ENCODE measurements at regions not wholly inside any gene's neighbourhood (a gene's known extent, or its start where the extent isn't known, plus 50 kb on each side); places are given as distances from the start of the nearest gene placed in this dataset.
"Not testable (repeated sequence)": the region's sequence is repeated elsewhere in the genome, so short reads cannot be mapped to it uniquely, and the experiment has no call there.

- not testable (repeated sequence) for H3K4me3 ChIP-seq (ENCODE audit: low read length in 2 of 2); H3K27me3 ChIP-seq (ENCODE audit: control insufficient read depth in 1 of 2, insufficient read depth in 2 of 2, low read length in 2 of 2); H3K9me3 ChIP-seq (ENCODE audit: control insufficient read depth in 2 of 2, low read length in 2 of 2); H3K36me3 ChIP-seq (ENCODE audit: control insufficient read depth in 2 of 2, insufficient read depth in 2 of 2, low read length in 2 of 2); H3K4me1 ChIP-seq (ENCODE audit: control insufficient read depth, insufficient read depth, low read length); H3K27ac ChIP-seq (ENCODE audit: low read length); H3K9ac ChIP-seq (ENCODE audit: low read length in 2 of 2)
Measured at GRCh38 chr10:6702833-6703232, 122.8 kb upstream of the PRKCQ start.

GRCh38 chr10:6702030-6702429 lies 122.0 kb upstream of the PRKCQ start:
- H3K36me3 ChIP-seq (ENCODE audit: control insufficient read depth in 2 of 2, insufficient read depth in 2 of 2, low read length in 2 of 2), result no peaks in the 10 kb centered on the region
- H3K9ac ChIP-seq (ENCODE audit: low read length in 2 of 2), result no peak overlapping the region
- H3K4me3 ChIP-seq (ENCODE audit: low read length in 2 of 2), result no peak overlapping the region
- H3K27ac ChIP-seq (ENCODE audit: low read length), result no peak overlapping the region
- H3K27me3 ChIP-seq (ENCODE audit: control insufficient read depth in 1 of 2, insufficient read depth in 2 of 2, low read length in 2 of 2), result peaks cover 0 to 2% of the 10 kb centered on the region in 2 donors
- no peaks in the 10 kb centered on the region for H3K4me1 ChIP-seq (ENCODE audit: control insufficient read depth, insufficient read depth, low read length)
- H3K9me3 ChIP-seq (ENCODE audit: control insufficient read depth in 2 of 2, low read length in 2 of 2), result no peaks in the 10 kb centered on the region

- Histone ChIP-seq H3K4me1 (ENCODE audit: control insufficient read depth, insufficient read depth, low read length) (no peaks in the 10 kb centered on the region), H3K27me3 (ENCODE audit: control insufficient read depth in 1 of 2, insufficient read depth in 2 of 2, low read length in 2 of 2) (peaks cover 0 to 2% of the 10 kb centered on the region in 2 donors), H3K4me3 (ENCODE audit: low read length in 2 of 2) (no peak overlapping the region), H3K27ac (ENCODE audit: low read length) (no peak overlapping the region), H3K9ac (ENCODE audit: low read length in 2 of 2) (no peak overlapping the region), H3K36me3 (ENCODE audit: control insufficient read depth in 2 of 2, insufficient read depth in 2 of 2, low read length in 2 of 2) (no peaks in the 10 kb centered on the region), H3K9me3 (ENCODE audit: control insufficient read depth in 2 of 2, low read length in 2 of 2) (no peaks in the 10 kb centered on the region)
Measured at GRCh38 chr10:6701289-6701688, 121.2 kb upstream of the PRKCQ start.

- H3K9ac ChIP-seq (ENCODE audit: low read length in 2 of 2), result no peak overlapping the region
- no peaks in the 10 kb centered on the region for H3K4me1 ChIP-seq (ENCODE audit: control insufficient read depth, insufficient read depth, low read length)
- H3K9me3 ChIP-seq (ENCODE audit: control insufficient read depth in 2 of 2, low read length in 2 of 2), result no peaks in the 10 kb centered on the region
- H3K27me3 ChIP-seq (ENCODE audit: control insufficient read depth in 1 of 2, insufficient read depth in 2 of 2, low read length in 2 of 2), result no peaks in the 10 kb centered on the region
- H3K36me3 ChIP-seq (ENCODE audit: control insufficient read depth in 2 of 2, insufficient read depth in 2 of 2, low read length in 2 of 2), result no peaks in the 10 kb centered on the region
- no peak overlapping the region for H3K27ac ChIP-seq (ENCODE audit: low read length)
- H3K4me3 ChIP-seq (ENCODE audit: low read length in 2 of 2), result no peak overlapping the region
Measured at GRCh38 chr10:6700066-6700465, 120.0 kb upstream of the PRKCQ start.

GRCh38 chr10:6699336-6699735 lies 119.3 kb upstream of the PRKCQ start:
- no peaks in the 10 kb centered on the region for H3K36me3 ChIP-seq (ENCODE audit: control insufficient read depth in 2 of 2, insufficient read depth in 2 of 2, low read length in 2 of 2)
- no peak overlapping the region for H3K27ac ChIP-seq (ENCODE audit: low read length)
- H3K9me3 ChIP-seq (ENCODE audit: control insufficient read depth in 2 of 2, low read length in 2 of 2), result no peaks in the 10 kb centered on the region
- H3K9ac ChIP-seq (ENCODE audit: low read length in 2 of 2), result no peak overlapping the region
- H3K4me1 ChIP-seq (ENCODE audit: control insufficient read depth, insufficient read depth, low read length), result no peaks in the 10 kb centered on the region
- no peak overlapping the region for H3K4me3 ChIP-seq (ENCODE audit: low read length in 2 of 2)
- no peaks in the 10 kb centered on the region for H3K27me3 ChIP-seq (ENCODE audit: control insufficient read depth in 1 of 2, insufficient read depth in 2 of 2, low read length in 2 of 2)

GRCh38 chr10:6695519-6695918 lies 115.4 kb upstream of the PRKCQ start:
- Histone ChIP-seq H3K36me3 (ENCODE audit: control insufficient read depth in 2 of 2, insufficient read depth in 2 of 2, low read length in 2 of 2) (no peaks in the 10 kb centered on the region), H3K4me1 (ENCODE audit: control insufficient read depth, insufficient read depth, low read length) (no peaks in the 10 kb centered on the region), H3K9ac (ENCODE audit: low read length in 2 of 2) (no peak overlapping the region), H3K4me3 (ENCODE audit: low read length in 2 of 2) (no peak overlapping the region), H3K9me3 (ENCODE audit: control insufficient read depth in 2 of 2, low read length in 2 of 2) (no peaks in the 10 kb centered on the region), H3K27me3 (ENCODE audit: control insufficient read depth in 1 of 2, insufficient read depth in 2 of 2, low read length in 2 of 2) (no peaks in the 10 kb centered on the region), H3K27ac (ENCODE audit: low read length) (no peak overlapping the region)

- Histone ChIP-seq H3K9ac (ENCODE audit: low read length in 2 of 2) (no peak overlapping the region), H3K36me3 (ENCODE audit: control insufficient read depth in 2 of 2, insufficient read depth in 2 of 2, low read length in 2 of 2) (no peaks in the 10 kb centered on the region), H3K4me3 (ENCODE audit: low read length in 2 of 2) (no peak overlapping the region), H3K9me3 (ENCODE audit: control insufficient read depth in 2 of 2, low read length in 2 of 2) (no peaks in the 10 kb centered on the region), H3K27ac (ENCODE audit: low read length) (no peak overlapping the region), H3K4me1 (ENCODE audit: control insufficient read depth, insufficient read depth, low read length) (no peaks in the 10 kb centered on the region), H3K27me3 (ENCODE audit: control insufficient read depth in 1 of 2, insufficient read depth in 2 of 2, low read length in 2 of 2) (no peaks in the 10 kb centered on the region)
Measured at GRCh38 chr10:6694447-6695140, 114.5 kb upstream of the PRKCQ start.

GRCh38 chr10:6692856-6693255 lies 112.8 kb upstream of the PRKCQ start:
- Histone ChIP-seq H3K9me3 (ENCODE audit: control insufficient read depth in 2 of 2, low read length in 2 of 2) (no peaks in the 10 kb centered on the region), H3K4me3 (ENCODE audit: low read length in 2 of 2) (no peak overlapping the region), H3K36me3 (ENCODE audit: control insufficient read depth in 2 of 2, insufficient read depth in 2 of 2, low read length in 2 of 2) (no peaks in the 10 kb centered on the region), H3K27ac (ENCODE audit: low read length) (no peak overlapping the region), H3K27me3 (ENCODE audit: control insufficient read depth in 1 of 2, insufficient read depth in 2 of 2, low read length in 2 of 2) (no peaks in the 10 kb centered on the region), H3K4me1 (ENCODE audit: control insufficient read depth, insufficient read depth, low read length) (no peaks in the 10 kb centered on the region), H3K9ac (ENCODE audit: low read length in 2 of 2) (no peak overlapping the region)

GRCh38 chr10:6692103-6692502 lies 112.0 kb upstream of the PRKCQ start:
- no peaks in the 10 kb centered on the region for H3K36me3 ChIP-seq (ENCODE audit: control insufficient read depth in 2 of 2, insufficient read depth in 2 of 2, low read length in 2 of 2)
- H3K27ac ChIP-seq (ENCODE audit: low read length), result no peak overlapping the region
- no peaks in the 10 kb centered on the region for H3K4me1 ChIP-seq (ENCODE audit: control insufficient read depth, insufficient read depth, low read length)
- no peak overlapping the region for H3K4me3 ChIP-seq (ENCODE audit: low read length in 2 of 2)
- peaks cover 0 to 2% of the 10 kb centered on the region in 2 donors for H3K27me3 ChIP-seq (ENCODE audit: control insufficient read depth in 1 of 2, insufficient read depth in 2 of 2, low read length in 2 of 2)
- H3K9me3 ChIP-seq (ENCODE audit: control insufficient read depth in 2 of 2, low read length in 2 of 2), result no peaks in the 10 kb centered on the region
- H3K9ac ChIP-seq (ENCODE audit: low read length in 2 of 2), result no peak overlapping the region

GRCh38 chr10:6689036-6689435 lies 109.0 kb upstream of the PRKCQ start:
- H3K36me3 ChIP-seq (ENCODE audit: control insufficient read depth in 2 of 2, insufficient read depth in 2 of 2, low read length in 2 of 2), result no peaks in the 10 kb centered on the region
- H3K27me3 ChIP-seq (ENCODE audit: control insufficient read depth in 1 of 2, insufficient read depth in 2 of 2, low read length in 2 of 2), result peaks cover 0 to 2% of the 10 kb centered on the region in 2 donors
- no peak overlapping the region for H3K9ac ChIP-seq (ENCODE audit: low read length in 2 of 2)
- H3K27ac ChIP-seq (ENCODE audit: low read length), result no peak overlapping the region
- no peaks in the 10 kb centered on the region for H3K9me3 ChIP-seq (ENCODE audit: control insufficient read depth in 2 of 2, low read length in 2 of 2)
- H3K4me1 ChIP-seq (ENCODE audit: control insufficient read depth, insufficient read depth, low read length), result no peaks in the 10 kb centered on the region
- no peak overlapping the region for H3K4me3 ChIP-seq (ENCODE audit: low read length in 2 of 2)

- no peak overlapping the region for H3K4me3 ChIP-seq (ENCODE audit: low read length in 2 of 2)
- H3K36me3 ChIP-seq (ENCODE audit: control insufficient read depth in 2 of 2, insufficient read depth in 2 of 2, low read length in 2 of 2), result no peaks in the 10 kb centered on the region
- H3K9me3 ChIP-seq (ENCODE audit: control insufficient read depth in 2 of 2, low read length in 2 of 2), result no peaks in the 10 kb centered on the region
- no peaks in the 10 kb centered on the region for H3K4me1 ChIP-seq (ENCODE audit: control insufficient read depth, insufficient read depth, low read length)
- no peak overlapping the region for H3K27ac ChIP-seq (ENCODE audit: low read length)
- no peaks in the 10 kb centered on the region for H3K27me3 ChIP-seq (ENCODE audit: control insufficient read depth in 1 of 2, insufficient read depth in 2 of 2, low read length in 2 of 2)
- no peak overlapping the region for H3K9ac ChIP-seq (ENCODE audit: low read length in 2 of 2)
Measured at GRCh38 chr10:6680735-6681134, 100.7 kb upstream of the PRKCQ start.
